HCT116 (cell line): ENCODE measurements at regions not wholly inside any gene's neighbourhood (a gene's known extent, or its start where the extent isn't known, plus 50 kb on each side); places are given as distances from the start of the nearest gene placed in this dataset.

Experiments used
- ATAC-seq: fragments of 200-7000 bp; cut with Tn5 transposase; 2 replicates; pipeline ENCODE4 v1.9.1; 2020; ENCODE audit warnings: mild to moderate bottlenecking, moderate library complexity
- BruUV-seq: library from RNA; stranded (reverse); fragments of 400-500 nt; replicated peaks from 2 replicates; lab custom pipeline; 2021; lab: Mats Ljungman, UMichigan
- CTCF ChIA-PET: fragments of 300-600 bp; sonication (Branson Sonifier 250); formaldehyde crosslinking; loops from one replicate; lab custom pipeline; 2021; ENCODE audit warnings: antibody characterized with exemption; lab: Charles Lee
- POLR2A ChIA-PET: fragments of 300-600, 350-600 bp; sonication (Branson Sonifier 250); formaldehyde crosslinking; loops from one replicate; lab custom pipeline; 2021; ENCODE audit warnings: antibody characterized with exemption; lab: Charles Lee
- RAD21 ChIA-PET, 2 experiments: fragments of 300-600 bp; sonication (Branson Sonifier 250); formaldehyde crosslinking; loops; one replicate each; lab custom pipeline; 2023; ENCODE audit warnings: low total read pairs in 2 of 2; ENCODE audit not compliant: uncharacterized antibody in 2 of 2, unreplicated experiment in 2 of 2, low non-redundant PET in 1 of 2; lab: Charles Lee
- DNase-seq: peaks from one replicate; pipeline ENCODE4 v3.0.0-alpha.2; 2010; ENCODE audit warnings: low read depth, low spot score
- H2AFZ ChIP-seq: fragments of 200-600 bp; shearing (Covaris generic), sonication (generic); 2 replicates; pipeline ENCODE4 v1.6.1; 2017; ENCODE audit warnings: low read depth, mixed run types, mixed read lengths, antibody characterized with exemption, low read length; ENCODE audit not compliant: poor library complexity, severe bottlenecking
- H3K27ac ChIP-seq: 2 replicates; pipeline ENCODE4 v1.5.1; 2012; ENCODE audit warnings: low read depth, low read length
- H3K27me3 ChIP-seq: fragments of 200-600 bp; sonication (generic); 2 replicates; pipeline ENCODE4 v1.6.1; 2016; ENCODE audit warnings: mixed run types, low read length, mixed read lengths; ENCODE audit not compliant: insufficient read depth
- H3K36me3 ChIP-seq, 2 experiments: fragments of 200-500 bp in 1 of 2; fragments of 200-600 bp in 1 of 2; sonication (Bioruptor generic) in 1 of 2; sonication (generic) in 1 of 2; 2 replicates each; pipeline versions ENCODE4 v1.5.1 to v1.6.1; 2014 to 2016; ENCODE audit warnings: low read length in 2 of 2, inconsistent platforms in 1 of 2, mixed read lengths in 1 of 2, mixed run types in 1 of 2; ENCODE audit not compliant: insufficient read depth in 2 of 2, control insufficient read depth in 1 of 2
- H3K4me1 ChIP-seq, 2 experiments: fragments of 200-600 bp in 1 of 2; sonication (generic) in 1 of 2; 2 replicates each; pipeline versions ENCODE4 v1.5.1 to v1.6.1; 2012 to 2017; ENCODE audit warnings: low read length in 2 of 2, inconsistent platforms in 1 of 2, mild to moderate bottlenecking in 1 of 2, mixed read lengths in 1 of 2, mixed run types in 1 of 2, moderate library complexity in 1 of 2; ENCODE audit not compliant: insufficient read depth in 2 of 2, control insufficient read depth in 1 of 2
- H3K4me2 ChIP-seq: fragments of 200-600 bp; sonication (generic); 2 replicates; pipeline ENCODE4 v1.6.1; 2017; ENCODE audit warnings: mixed run types, low read length, mixed read lengths
- H3K4me3 ChIP-seq, 2 experiments: fragments of 200-600 bp in 1 of 2; sonication (generic) in 1 of 2; replicated peaks in 1 of 2; 2 replicates each; pipeline ENCODE4 v1.5.1; 2011 to 2016; ENCODE audit warnings: low read length in 2 of 2, control low read depth in 1 of 2, low read depth in 1 of 2, mild to moderate bottlenecking in 1 of 2, mixed read lengths in 1 of 2, mixed run types in 1 of 2
- H3K79me2 ChIP-seq: fragments of 200-600 bp; sonication (generic); 2 replicates; pipeline ENCODE4 v1.6.1; 2017; ENCODE audit warnings: mild to moderate bottlenecking, mixed run types, low read length, moderate library complexity, mixed read lengths; ENCODE audit not compliant: insufficient read depth
- H3K9ac ChIP-seq: fragments of 200-600 bp; sonication (generic); 2 replicates; pipeline ENCODE4 v1.6.1; 2016; ENCODE audit warnings: low read length, mixed read lengths
- H3K9me2 ChIP-seq: fragments of 200-600 bp; sonication (generic), shearing (Covaris generic); 2 replicates; pipeline ENCODE4 v1.6.1; 2017; ENCODE audit warnings: mixed run types, mild to moderate bottlenecking, moderate library complexity; ENCODE audit not compliant: insufficient read depth
- H3K9me3 ChIP-seq, 2 experiments: fragments of 200-500 bp in 1 of 2; fragments of 200-600 bp in 1 of 2; sonication (Bioruptor generic) in 1 of 2; sonication (generic) in 1 of 2; 2 replicates each; pipeline ENCODE4 v1.6.1; 2014 to 2017; ENCODE audit warnings: low read length in 2 of 2, mixed read lengths in 2 of 2, inconsistent platforms in 1 of 2, low read depth in 1 of 2, mild to moderate bottlenecking in 1 of 2, mixed run types in 1 of 2, moderate library complexity in 1 of 2; ENCODE audit not compliant: control insufficient read depth in 1 of 2, insufficient read depth in 1 of 2
- H4K20me1 ChIP-seq: fragments of 200-600 bp; sonication (generic), shearing (Covaris generic); 2 replicates; pipeline ENCODE4 v1.6.1; 2017; ENCODE audit warnings: mixed run types, mild to moderate bottlenecking, moderate library complexity; ENCODE audit not compliant: insufficient read depth
- ATF3 ChIP-seq: IDR thresholded peaks from 2 replicates; pipeline ENCODE4 v1.6.1; 2012
- CBX3 ChIP-seq: IDR thresholded peaks from 2 replicates; pipeline ENCODE4 v1.6.1; 2012; ENCODE audit warnings: low read depth
- CEBPB ChIP-seq: IDR thresholded peaks from 2 replicates; pipeline ENCODE4 v1.6.1; 2012; ENCODE audit warnings: low read depth
- ELF1 ChIP-seq: IDR thresholded peaks from 2 replicates; pipeline ENCODE4 v1.6.1; 2012; ENCODE audit warnings: low read depth, borderline replicate concordance
- EZH2 ChIP-seq: fragments of 200-600 bp; sonication (generic); IDR thresholded peaks from 2 replicates; pipeline ENCODE4 v1.6.1; 2017; ENCODE audit warnings: antibody characterized with exemption, mixed run types
- FOSL1 ChIP-seq: IDR thresholded peaks from 2 replicates; pipeline ENCODE4 v1.6.1; 2012; ENCODE audit warnings: low read depth
- POLR2A ChIP-seq: IDR thresholded peaks from 2 replicates; pipeline ENCODE4 v1.7.0; 2011; ENCODE audit warnings: borderline replicate concordance; ENCODE audit not compliant: insufficient read depth, insufficient read length; ENCODE audit errors: extremely low read depth
- REST ChIP-seq: IDR thresholded peaks from 2 replicates; pipeline ENCODE4 v1.6.1; 2012; ENCODE audit warnings: low read depth
- SIN3A ChIP-seq: IDR thresholded peaks from 2 replicates; pipeline ENCODE4 v1.6.1; 2012; ENCODE audit warnings: low read depth
- SP1 ChIP-seq: IDR thresholded peaks from 2 replicates; pipeline ENCODE4 v1.6.1; 2012; ENCODE audit warnings: low read depth
- SRF ChIP-seq: IDR thresholded peaks from 2 replicates; pipeline ENCODE4 v1.6.1; 2012; ENCODE audit warnings: low read depth
- TCF7L2 ChIP-seq: IDR thresholded peaks from 2 replicates; pipeline ENCODE4 v1.7.0; 2011; ENCODE audit warnings: borderline replicate concordance, inconsistent platforms; ENCODE audit not compliant: insufficient read depth, insufficient read length; ENCODE audit errors: extremely low read depth
- ZBTB33 ChIP-seq: IDR thresholded peaks from 2 replicates; pipeline ENCODE4 v1.6.1; 2011; ENCODE audit warnings: mild to moderate bottlenecking, low read length, moderate library complexity; ENCODE audit not compliant: insufficient replicate concordance; ENCODE audit errors: extremely low read depth
- ZFX ChIP-seq: fragments of 450-650 bp; IDR thresholded peaks from 2 replicates; pipeline ENCODE4 v1.6.1; 2017
- intact Hi-C: fragments of 100-400 bp; cut with micrococcal nuclease; formaldehyde crosslinking; loops from 2 replicates; pipeline ENCODE4 v1.10.0; 2022

- BruUV-seq: no TSS peak
- H3K79me2 ChIP-seq: no peaks in the 10 kb centered on the region
- RAD21 ChIA-PET: no interaction called here
- intact Hi-C loops: no loop called here
- H3K36me3 ChIP-seq: no peaks in the 10 kb centered on the region
- H3K4me1 ChIP-seq: peaks cover 3 to 5% of the 10 kb centered on the region in 2 experiments; a peak in 2 of 4 replicates
- DNase-seq (no peak), ATAC-seq (no peak)
- H3K9me3 ChIP-seq: no peaks in the 10 kb centered on the region
- no peak overlapping the region for H2AFZ ChIP-seq
- no peaks in the 10 kb centered on the region for H4K20me1 ChIP-seq
- 0 out of 2 replicates have a peak, but pooled peaks cover 4% of the 10 kb centered on the region for H3K9me2 ChIP-seq
- no peak overlapping the region for H3K4me3 ChIP-seq
- H3K4me2 ChIP-seq: no peak overlapping the region
- POLR2A ChIA-PET: no interaction called here
- CTCF ChIA-PET: no interaction called here
- 0 out of 2 replicates have a peak, but pooled peaks cover 6% of the 10 kb centered on the region for H3K27me3 ChIP-seq
- no peak for TF ChIP-seq CBX3
- TF ChIP-seq SP1: no peak
- TF ChIP-seq ZFX: no peak
- TF ChIP-seq SIN3A: no peak
- no peak for TF ChIP-seq ELF1
- TF ChIP-seq TCF7L2: no peak
- TF ChIP-seq ATF3: no peak
- no peak for TF ChIP-seq CEBPB
- TF ChIP-seq SRF: no peak
- no peak for TF ChIP-seq REST
- TF ChIP-seq ZBTB33: no peak
- TF ChIP-seq POLR2A: no peak
- no peak for TF ChIP-seq EZH2
- no peak for TF ChIP-seq FOSL1
- no peak overlapping the region for H3K27ac ChIP-seq
- no peak overlapping the region for H3K9ac ChIP-seq
Measured at GRCh38 chr3:44050101-44050500, 191.6 kb upstream of the TOPAZ1 start.
